Cerebellar nuclear complex (tissue), 1 donor: ENCODE measurements at regions not wholly inside any gene's neighbourhood (a gene's known extent, or its start where the extent isn't known, plus 50 kb on each side); places are given as distances from the start of the nearest gene placed in this dataset.
"Not testable (repeated sequence)": the region's sequence is repeated elsewhere in the genome, so short reads cannot be mapped to it uniquely, and the experiment has no call there.

Experiments used
- DNase-seq, 2 experiments: peaks; one replicate each; lab custom pipeline; 2025; lab: John Stamatoyannopoulos, UW

GRCh38 chr1:194931166-194931565 is 1677.1 kb downstream of the KCNT2 start:
- DNase-seq, result no peak

DNA sequence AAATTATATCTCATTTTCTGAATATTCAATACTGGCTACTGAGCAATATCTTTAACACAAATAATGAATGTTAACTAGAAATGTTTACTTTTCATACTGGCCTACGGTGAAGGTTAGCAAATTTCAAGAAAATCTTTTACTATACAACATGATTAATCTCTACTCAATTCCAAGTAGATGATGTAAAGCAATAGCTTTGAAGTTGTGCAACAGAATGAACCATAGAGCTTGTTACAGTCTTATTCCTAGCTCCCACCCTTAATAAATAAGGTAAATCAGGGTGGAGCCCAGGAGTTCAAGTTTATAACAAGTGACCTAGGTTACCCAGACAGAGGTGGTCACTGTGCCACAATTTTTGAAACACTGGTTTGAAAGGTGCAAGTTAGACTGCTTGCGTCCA is 1678.1 kb downstream of the KCNT2 start:
- DNase-seq, result no peak

GRCh38 chr1:194929357-194929756 is 1678.9 kb downstream of the KCNT2 start:
- no peak for DNase-seq

- DNase-seq, result no peak
Observed at GRCh38 chr1:194919146-194919545, 1689.1 kb downstream of the KCNT2 start.

- no peak for DNase-seq
Observed at GRCh38 chr1:194917769-194918168, 1690.5 kb downstream of the KCNT2 start.

DNA sequence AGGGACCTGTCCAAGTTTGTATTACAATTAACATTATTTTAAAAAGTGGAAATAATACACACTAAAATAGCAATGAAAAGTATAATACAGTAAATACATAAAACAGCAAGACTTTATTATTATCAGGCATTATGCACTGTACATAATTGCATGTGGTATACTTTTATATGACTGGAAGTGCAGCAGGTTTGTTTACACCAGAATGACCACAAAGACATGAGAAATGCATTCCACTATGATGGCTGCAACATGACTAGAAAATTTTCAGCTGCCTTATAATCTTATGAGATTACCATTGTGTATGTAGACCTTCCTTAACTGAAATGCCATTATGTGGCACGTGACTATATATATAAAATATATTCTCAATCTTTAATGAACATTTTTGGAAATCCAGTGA is 1699.6 kb downstream of the KCNT2 start:
- DNase-seq, result no peak

DNA sequence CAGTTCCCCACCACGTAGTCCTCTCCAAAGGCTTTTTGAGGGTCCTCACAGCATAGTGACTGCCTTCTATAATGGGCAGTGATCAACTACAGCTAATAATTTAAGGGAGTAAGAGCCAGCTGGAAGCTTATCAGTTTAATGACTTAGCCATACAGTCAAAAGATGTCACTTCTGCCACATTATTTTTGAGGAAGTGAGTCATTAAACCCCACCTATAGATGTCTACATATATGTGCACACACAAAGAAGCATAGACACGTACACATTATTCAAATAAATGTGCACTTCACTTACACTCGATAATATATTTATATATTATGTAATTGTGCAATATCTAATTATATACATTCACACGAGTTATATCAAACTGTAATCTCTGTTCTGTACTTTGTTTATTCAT is 1704.7 kb downstream of the KCNT2 start:
- DNase-seq, result no peak

DNA sequence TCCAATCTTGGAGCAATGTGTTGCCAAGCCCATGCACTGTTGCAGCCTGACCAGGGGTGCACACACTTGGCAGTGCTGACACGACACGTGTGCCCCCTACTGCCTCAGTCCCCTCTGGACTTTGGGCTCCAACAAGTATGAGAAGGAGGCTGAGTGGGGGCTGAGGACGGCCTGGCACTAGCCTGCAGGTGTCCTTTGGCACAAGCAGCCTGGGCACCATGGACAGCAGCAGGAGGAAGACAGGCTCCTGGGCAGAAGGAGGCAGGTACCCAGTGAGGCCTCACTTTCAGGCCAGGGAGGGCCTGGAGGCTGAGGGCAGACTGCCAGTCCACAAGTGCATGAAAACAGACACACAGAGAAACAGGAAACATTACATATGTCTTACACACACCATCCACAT is 1702.9 kb upstream of the B3GALT2 start:
- DNase-seq, result no peak

DNA sequence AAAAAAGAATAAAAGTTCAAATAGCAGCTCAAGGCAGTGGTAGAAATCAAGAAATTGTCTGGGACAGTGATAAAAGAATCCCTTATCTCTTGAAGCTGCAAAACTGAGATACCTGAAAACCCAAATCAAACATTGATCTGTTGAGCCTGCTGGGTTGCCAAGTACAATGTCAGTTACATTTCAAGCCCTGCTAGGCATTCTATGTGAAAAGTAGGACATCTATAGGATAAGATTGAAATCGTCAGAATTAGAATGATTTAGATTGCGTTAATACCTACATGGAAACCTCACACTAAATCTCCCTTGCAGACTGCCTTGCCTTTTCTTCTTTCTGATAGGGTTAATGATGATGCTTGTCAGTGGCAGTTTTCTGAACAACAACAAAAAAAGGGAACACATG is 1684.4 kb upstream of the B3GALT2 start:
- DNase-seq, result no peak

DNA sequence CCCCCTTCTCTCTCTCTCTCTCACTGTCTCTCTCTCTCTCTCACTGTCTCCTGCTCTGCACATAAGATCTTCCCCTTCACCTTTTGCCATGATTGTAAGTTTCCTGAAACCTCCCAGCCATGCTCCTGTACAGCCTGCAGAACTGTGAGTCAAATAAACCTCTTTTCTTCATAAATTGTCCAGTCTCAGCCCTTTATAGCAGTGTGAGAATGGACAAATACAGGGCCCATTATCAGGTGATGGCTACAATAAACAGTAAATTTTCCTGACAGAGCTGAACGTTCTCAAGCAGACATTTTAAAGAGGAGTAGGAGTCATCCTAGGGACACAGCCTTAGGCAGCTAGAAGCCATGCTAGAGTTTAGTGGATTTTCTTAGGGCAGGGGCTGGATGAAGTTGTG is 1679.7 kb upstream of the B3GALT2 start:
- DNase-seq, result no peak

- no peak for DNase-seq
Observed at GRCh38 chr1:194865383-194865782, 1679.0 kb upstream of the B3GALT2 start.

GRCh38 chr1:194862129-194862528 is 1675.7 kb upstream of the B3GALT2 start:
- no peak for DNase-seq

DNA sequence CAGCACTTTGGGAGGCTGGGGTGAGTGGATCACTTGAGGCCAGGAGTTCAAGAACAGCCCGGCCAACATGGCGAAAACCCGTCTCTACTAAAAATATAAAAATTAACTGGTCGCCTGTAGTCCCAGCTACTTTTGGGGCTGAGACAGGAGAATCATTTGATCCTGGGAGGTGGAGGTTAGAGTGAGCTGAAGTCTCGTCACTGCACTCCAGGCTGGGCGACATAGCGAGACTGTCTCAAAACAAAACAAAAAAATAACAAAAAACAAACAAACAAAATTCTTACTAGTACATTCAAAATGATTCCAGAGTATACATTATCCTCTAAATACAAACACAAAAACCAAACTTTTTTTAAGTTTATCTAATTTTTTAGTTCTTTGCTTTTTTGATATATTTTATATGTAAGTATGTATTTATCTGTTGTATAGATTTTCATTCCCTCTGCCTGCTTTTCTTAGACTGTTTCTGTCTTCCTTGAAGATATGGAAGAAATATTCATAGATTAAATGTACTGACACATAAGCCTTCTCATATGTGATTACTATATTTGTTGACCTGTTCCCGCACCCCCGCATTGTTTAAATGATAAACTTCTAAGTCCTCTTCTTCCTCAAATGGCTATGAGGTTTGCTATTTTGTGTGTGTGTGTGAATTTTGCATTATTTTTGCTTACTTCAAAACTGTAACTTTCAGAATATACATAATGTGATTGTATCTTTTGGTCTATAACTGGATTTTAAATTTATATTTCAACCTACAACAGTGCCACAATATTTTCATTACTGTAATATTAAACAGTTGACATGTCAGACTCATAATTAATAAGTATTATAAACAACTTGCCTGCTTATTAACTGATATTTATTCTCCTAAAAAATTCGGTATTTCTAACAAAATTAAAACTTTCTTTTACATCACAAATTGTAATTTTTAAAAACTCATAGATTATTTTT is 1674.1 kb upstream of the B3GALT2 start:
- DNase-seq, result no peak

GRCh38 chr1:194859481-194860154 is 1673.2 kb upstream of the B3GALT2 start:
- DNase-seq, result not testable (repeated sequence)

- not testable (repeated sequence) for DNase-seq
Observed at GRCh38 chr1:194858811-194859480, 1672.5 kb upstream of the B3GALT2 start.

DNA sequence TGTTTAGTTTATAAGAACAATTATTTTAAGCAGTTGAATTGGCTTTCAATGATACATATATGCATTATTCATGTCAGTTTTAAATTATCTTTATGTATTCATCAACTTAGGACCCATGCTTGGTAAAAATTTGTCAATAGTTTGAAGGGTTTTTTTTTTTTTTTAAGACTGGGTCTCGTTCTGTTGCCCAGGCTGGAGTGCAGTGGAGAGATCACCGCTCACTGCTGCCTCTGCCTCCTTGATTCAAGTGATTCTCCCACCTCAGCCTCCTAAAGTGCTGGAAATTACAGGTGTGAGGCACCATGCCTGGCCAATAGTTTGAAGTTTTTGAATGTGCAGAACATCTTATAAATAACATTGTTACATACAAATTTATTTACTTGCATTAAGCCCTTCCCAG is 1671.0 kb upstream of the B3GALT2 start:
- DNase-seq, result no peak

GRCh38 chr1:194848846-194849245 is 1662.4 kb upstream of the B3GALT2 start:
- no peak for DNase-seq

- no peak for DNase-seq
Observed at GRCh38 chr1:194846488-194846887, 1660.1 kb upstream of the B3GALT2 start.

DNA sequence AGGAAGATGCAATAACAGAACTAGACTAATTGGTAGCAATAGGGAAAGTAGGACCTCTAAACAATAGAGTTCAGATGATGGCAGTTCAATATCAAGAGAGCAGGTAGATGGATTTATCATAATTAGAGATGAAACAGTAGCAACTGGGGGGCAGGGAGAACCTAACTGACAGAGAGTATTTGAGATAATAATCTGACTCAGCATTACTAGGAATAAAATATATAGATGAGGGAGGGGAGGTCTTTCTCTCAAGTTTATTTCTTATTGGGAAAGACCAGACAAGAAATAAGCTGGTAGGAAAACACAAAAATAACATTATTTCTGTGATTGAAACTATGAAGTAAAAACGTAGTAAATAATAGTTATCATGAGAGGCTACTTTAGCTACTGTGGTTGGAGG is 1656.7 kb upstream of the B3GALT2 start:
- DNase-seq, result no peak

GRCh38 chr1:194833111-194833510 is 1646.7 kb upstream of the B3GALT2 start:
- DNase-seq, result no peak

DNA sequence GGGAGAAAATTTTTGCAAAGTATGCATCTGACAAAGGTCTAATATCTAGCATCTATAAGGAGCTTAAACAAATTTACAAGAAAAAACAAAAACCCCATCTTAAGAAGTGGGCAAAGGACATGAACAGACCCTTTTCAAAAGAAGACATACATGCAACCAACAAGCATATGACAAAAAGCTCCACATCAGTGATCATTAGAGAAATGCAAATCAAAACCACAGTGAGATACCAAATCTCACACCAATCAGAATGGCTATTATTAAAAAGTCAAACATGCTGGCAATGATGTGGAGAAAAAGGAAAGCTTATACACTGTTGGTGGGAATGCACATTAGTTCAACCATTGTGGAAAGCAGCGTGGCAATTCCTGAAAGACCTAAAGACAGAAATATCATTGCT is 1645.2 kb upstream of the B3GALT2 start:
- not testable (repeated sequence) for DNase-seq

- DNase-seq, result no peak
Observed at GRCh38 chr1:194830387-194830786, 1644.0 kb upstream of the B3GALT2 start.

DNA sequence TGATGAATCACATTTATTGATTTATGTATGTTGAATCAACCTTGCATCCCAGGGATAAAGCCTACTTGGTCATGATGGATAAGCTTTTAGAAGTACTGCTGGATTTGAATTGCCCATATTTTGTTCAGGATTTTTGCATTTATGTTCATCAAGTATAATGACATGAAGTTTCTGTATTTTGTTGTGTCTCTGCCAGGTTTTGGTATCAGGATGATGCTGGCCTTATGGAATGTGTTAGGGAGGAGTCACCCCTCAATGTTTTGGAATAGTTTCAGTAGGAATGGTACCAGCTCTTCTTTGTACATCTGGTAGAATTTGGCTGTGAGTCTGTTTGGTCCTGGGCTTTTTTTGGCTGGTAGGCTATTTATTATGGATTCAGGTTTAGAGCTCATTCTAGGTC is 1643.1 kb upstream of the B3GALT2 start:
- DNase-seq, result no peak
